GM19239 (cell line): ENCODE measurements at regions not wholly inside any gene's neighbourhood (a gene's known extent, or its start where the extent isn't known, plus 50 kb on each side); places are given as distances from the start of the nearest gene placed in this dataset.
"Not testable (repeated sequence)": the region's sequence is repeated elsewhere in the genome, so short reads cannot be mapped to it uniquely, and the experiment has no call there.

Experiments
- DNase-seq: peaks from one replicate; pipeline ENCODE4 v3.0.0; 2011; ENCODE audit warnings: low spot score; ENCODE audit not compliant: insufficient read length
- FAIRE-seq: peaks from 2 replicates; lab custom pipeline; 2011; peaks lifted over from hg19 to GRCh38; lab: Jason Lieb, UNC

- no peak for DNase-seq
- FAIRE-seq, result no peak
Observed at GRCh38 chr10:100660365-100660764, 85.0 kb upstream of the PAX2 start.

- FAIRE-seq, result no peak
- no peak for DNase-seq
Observed at GRCh38 chr10:100660945-100661344, 84.4 kb upstream of the PAX2 start.

GRCh38 chr10:100661520-100661919 is 83.9 kb upstream of the PAX2 start:
- DNase-seq (no peak), FAIRE-seq (no peak)

GRCh38 chr10:100662067-100662466 is 83.3 kb upstream of the PAX2 start:
- no peak for FAIRE-seq
- DNase-seq, result no peak

- no peak for DNase-seq
- no peak for FAIRE-seq
Observed at GRCh38 chr10:100664316-100665149, 80.8 kb upstream of the PAX2 start.

GRCh38 chr10:100666634-100667033 is 78.7 kb upstream of the PAX2 start:
- FAIRE-seq, DNase-seq: not testable (repeated sequence)

GRCh38 chr10:100669616-100670015 is 75.8 kb upstream of the PAX2 start:
- no peak for DNase-seq
- FAIRE-seq, result no peak

- no peak for FAIRE-seq
- DNase-seq, result no peak
Observed at GRCh38 chr10:100670368-100670767, 75.0 kb upstream of the PAX2 start.

- DNase-seq (peak; percentile 81), FAIRE-seq (no peak)
Observed at GRCh38 chr10:100670828-100671479, 74.4 kb upstream of the PAX2 start.

GRCh38 chr10:100672199-100672598 is 73.2 kb upstream of the PAX2 start:
- DNase-seq, result no peak

GRCh38 chr10:100677290-100677945 is 68.0 kb upstream of the PAX2 start:
- DNase-seq, result no peak
- FAIRE-seq, result no peak

More at GRCh38 chr10:100672199-100672598, 73.2 kb upstream of the PAX2 start:
- FAIRE-seq, result no peak

GRCh38 chr10:100679327-100679726 is 66.1 kb upstream of the PAX2 start:
- DNase-seq (no peak), FAIRE-seq (no peak)

GRCh38 chr10:100683004-100683403 is 62.4 kb upstream of the PAX2 start:
- FAIRE-seq (no peak), DNase-seq (no peak)

GRCh38 chr10:100683545-100684300 is 61.7 kb upstream of the PAX2 start:
- FAIRE-seq, result no peak
- DNase-seq, result no peak

- FAIRE-seq (no peak), DNase-seq (no peak)
Observed at GRCh38 chr10:100684688-100685235, 60.6 kb upstream of the PAX2 start.

GRCh38 chr10:100685331-100685730 is 60.1 kb upstream of the PAX2 start:
- FAIRE-seq (no peak), DNase-seq (no peak)

GRCh38 chr10:100687143-100688003 is 58.0 kb upstream of the PAX2 start:
- DNase-seq (no peak), FAIRE-seq (no peak)

- FAIRE-seq, result no peak
- DNase-seq, result no peak
Observed at GRCh38 chr10:100688201-100688600, 57.2 kb upstream of the PAX2 start.

- DNase-seq, result no peak
Observed at GRCh38 chr10:100693821-100694220, 51.6 kb upstream of the PAX2 start.

More at GRCh38 chr10:100693821-100694220, 51.6 kb upstream of the PAX2 start:
- no peak for FAIRE-seq
